SH-SY5Y (cell line): ENCODE measurements at regions not wholly inside any gene's neighbourhood (a gene's known extent, or its start where the extent isn't known, plus 50 kb on each side); places are given as distances from the start of the nearest gene placed in this dataset.

Experiments
- GATA2 ChIP-seq: IDR thresholded peaks from 2 replicates; pipeline ENCODE4 v1.6.1; 2011; ENCODE audit warnings: mild to moderate bottlenecking, low read depth, low read length
- GATA3 ChIP-seq: IDR thresholded peaks from 2 replicates; pipeline ENCODE4 v1.6.1; 2011; ENCODE audit warnings: low read depth, mild to moderate bottlenecking, low read length, moderate library complexity

- TF ChIP-seq GATA3 (no peak), GATA2 (no peak)
These were observed 263.9 kb downstream of the KTN1 start for GRCh38 chr14:55843718-55844403.

- TF ChIP-seq GATA2, result no peak
- TF ChIP-seq GATA3, result no peak
These were observed 266.2 kb downstream of the KTN1 start for GRCh38 chr14:55845963-55846825.

GRCh38 chr14:55846826-55847446 is 266.9 kb downstream of the KTN1 start:
- no peak for TF ChIP-seq GATA3
- TF ChIP-seq GATA2, result no peak

GRCh38 chr14:55847766-55848165 is 267.8 kb downstream of the KTN1 start:
- no peak for TF ChIP-seq GATA2

- TF ChIP-seq GATA3 (no peak), GATA2 (no peak)
These were observed 269.0 kb downstream of the KTN1 start for GRCh38 chr14:55848964-55849363.

GRCh38 chr14:55849833-55850232 is 268.4 kb upstream of the PELI2 start:
- no peak for TF ChIP-seq GATA2
- TF ChIP-seq GATA3, result no peak

GRCh38 chr14:55850825-55851241 is 267.4 kb upstream of the PELI2 start:
- TF ChIP-seq GATA3, result no peak
- no peak for TF ChIP-seq GATA2

- TF ChIP-seq GATA2 (no peak), GATA3 (no peak)
These were observed 266.9 kb upstream of the PELI2 start for GRCh38 chr14:55851301-55851700.

- TF ChIP-seq GATA3 (no peak), GATA2 (no peak)
These were observed 266.2 kb upstream of the PELI2 start for GRCh38 chr14:55851961-55852360.

- TF ChIP-seq GATA3, result no peak
- no peak for TF ChIP-seq GATA2
These were observed 262.5 kb upstream of the PELI2 start for GRCh38 chr14:55855751-55856150.

GRCh38 chr14:55858604-55859003 is 259.6 kb upstream of the PELI2 start:
- TF ChIP-seq GATA3, result no peak
- TF ChIP-seq GATA2, result no peak

GRCh38 chr14:55864890-55865655 is 253.1 kb upstream of the PELI2 start:
- TF ChIP-seq GATA2 (no peak), GATA3 (no peak)

- TF ChIP-seq GATA2 (no peak), GATA3 (no peak)
These were observed 250.9 kb upstream of the PELI2 start for GRCh38 chr14:55867311-55867710.

- no peak for TF ChIP-seq GATA3
- no peak for TF ChIP-seq GATA2
These were observed 250.5 kb upstream of the PELI2 start for GRCh38 chr14:55867719-55868118.

GRCh38 chr14:55869397-55870049 is 248.7 kb upstream of the PELI2 start:
- TF ChIP-seq GATA3 (no peak), GATA2 (no peak)

- TF ChIP-seq GATA2 (no peak), GATA3 (no peak)
These were observed 245.0 kb upstream of the PELI2 start for GRCh38 chr14:55873169-55873568.
